Tibial nerve (tissue), 4 donors: ENCODE measurements at regions not wholly inside any gene's neighbourhood (a gene's known extent, or its start where the extent isn't known, plus 50 kb on each side); places are given as distances from the start of the nearest gene placed in this dataset.

Source experiments
- CTCF ChIP-seq, 5 experiments: fragments of 200-600 bp in 3 of 5; fragments of 450-650 bp in 2 of 5; sonication (generic) in 3 of 5; IDR thresholded peaks; one replicate each; pipeline ENCODE4 v1.5.1; 2016 to 2019; ENCODE audit warnings: antibody characterized with exemption in 5 of 5, mild to moderate bottlenecking in 3 of 5, moderate library complexity in 2 of 5
- EP300 ChIP-seq, 2 donors: sonication (generic); formaldehyde crosslinking; IDR thresholded peaks; one replicate each; pipeline ENCODE4 v1.6.1; 2017; ENCODE audit warnings: antibody characterized with exemption in 2 of 2, mild to moderate bottlenecking in 1 of 2

- no peak for TF ChIP-seq CTCF (IDR thresholded peaks at IDR 0.05)
- no peak for TF ChIP-seq EP300 (IDR thresholded peaks at IDR 0.05)
These were observed 542.0 kb downstream of the MIAT start for GRCh38 chr22:27199354-27199753.
